GM19463 (cell line): ENCODE measurements at regions not wholly inside any gene's neighbourhood (a gene's known extent, or its start where the extent isn't known, plus 50 kb on each side); places are given as distances from the start of the nearest gene placed in this dataset.

Experiments used
- ATAC-seq: cut with Tn5 transposase; IDR thresholded peaks from one replicate; pipeline ENCODE4 v1.9.1; 2021; ENCODE audit warnings: mild to moderate bottlenecking, moderate library complexity; ENCODE audit not compliant: unreplicated experiment

DNA sequence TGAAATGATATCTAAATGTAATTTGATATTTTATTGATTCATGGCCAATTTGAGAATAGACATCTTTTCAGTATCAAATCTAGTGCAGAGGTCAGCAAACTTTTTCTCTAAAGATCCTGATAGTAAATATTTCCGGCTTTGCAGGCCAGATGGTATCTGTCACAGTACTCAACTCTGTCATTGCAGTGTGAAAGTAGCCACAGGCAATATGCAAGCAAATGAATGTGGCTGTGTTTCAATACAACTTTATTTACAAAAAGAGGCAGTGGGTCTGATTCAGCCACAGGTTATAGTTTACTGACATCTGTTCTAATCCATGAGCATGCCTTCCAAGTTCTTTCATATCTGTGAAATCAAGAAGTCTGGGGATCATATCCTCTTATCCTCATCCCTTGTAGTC is 221.2 kb downstream of the PRDM2 start:
- ATAC-seq, result no peak

DNA sequence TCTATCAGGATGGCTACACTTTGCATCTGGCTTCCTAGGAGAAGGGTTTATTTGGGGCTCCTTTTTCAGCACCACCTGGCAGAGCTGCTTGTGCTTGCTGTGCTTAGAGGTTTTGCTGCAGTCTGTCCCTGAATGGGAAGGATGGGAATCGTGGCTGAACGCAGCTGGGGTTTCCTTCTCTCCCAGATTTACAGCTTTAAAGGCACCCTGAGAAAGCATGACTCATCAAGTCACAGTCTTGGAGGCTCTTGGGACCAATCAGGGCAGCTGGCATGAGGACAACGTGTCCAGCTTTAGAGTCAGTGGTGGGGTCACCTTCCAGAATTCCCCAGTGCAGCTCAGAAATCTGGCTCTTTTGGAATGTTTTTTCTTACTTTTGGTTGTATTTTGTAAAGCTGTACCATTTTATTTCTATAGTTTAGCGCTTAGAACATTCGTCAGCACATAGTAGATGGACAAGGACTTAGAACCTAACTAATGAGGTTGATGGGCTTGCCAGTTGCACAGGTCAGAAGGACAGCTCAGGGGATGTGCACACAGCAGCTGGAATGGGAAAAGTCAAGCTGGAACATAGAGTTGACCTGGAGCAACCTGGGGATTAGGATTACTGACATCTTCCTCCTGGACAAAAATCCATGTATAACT is 222.6 kb downstream of the PRDM2 start:
- no peak for ATAC-seq

DNA sequence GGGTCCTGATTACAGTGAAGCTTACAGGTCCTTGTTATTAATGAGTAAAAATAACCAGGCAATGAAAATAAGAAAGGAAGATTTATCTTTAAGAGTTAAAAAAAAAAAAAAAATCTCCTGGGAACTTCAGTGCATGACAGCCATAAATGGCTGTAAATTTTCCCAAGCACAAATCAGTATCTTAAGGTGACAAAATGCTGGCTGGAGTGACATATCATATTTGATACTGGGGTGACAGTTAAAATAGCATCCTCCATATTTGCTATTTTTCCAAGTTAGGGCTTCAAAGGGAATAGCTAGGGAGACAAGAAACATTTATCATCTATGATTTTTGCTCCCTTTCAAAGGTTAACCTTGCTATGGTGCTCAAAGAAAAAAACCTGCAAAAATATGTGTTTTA is 226.6 kb downstream of the PRDM2 start:
- no peak for ATAC-seq

DNA sequence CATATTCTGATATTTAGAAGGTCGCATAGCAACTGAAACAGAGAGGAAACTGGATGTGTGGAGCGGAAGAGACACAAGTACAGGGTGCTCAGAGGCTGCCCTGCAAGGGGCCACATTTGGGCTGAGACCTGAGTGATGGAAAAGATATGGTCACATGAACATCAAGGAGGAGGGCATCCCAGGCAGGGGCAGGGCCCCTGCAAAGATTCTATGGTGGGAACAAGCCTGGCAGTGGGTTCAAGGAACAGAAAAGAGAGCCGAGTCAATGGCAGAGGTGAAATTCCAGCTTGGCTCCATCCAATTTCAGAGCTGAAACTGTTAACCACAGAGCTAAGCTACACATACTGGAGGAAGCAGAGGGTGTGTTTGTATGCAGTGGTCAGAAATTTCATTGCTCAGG is 227.7 kb downstream of the PRDM2 start:
- no peak for ATAC-seq

DNA sequence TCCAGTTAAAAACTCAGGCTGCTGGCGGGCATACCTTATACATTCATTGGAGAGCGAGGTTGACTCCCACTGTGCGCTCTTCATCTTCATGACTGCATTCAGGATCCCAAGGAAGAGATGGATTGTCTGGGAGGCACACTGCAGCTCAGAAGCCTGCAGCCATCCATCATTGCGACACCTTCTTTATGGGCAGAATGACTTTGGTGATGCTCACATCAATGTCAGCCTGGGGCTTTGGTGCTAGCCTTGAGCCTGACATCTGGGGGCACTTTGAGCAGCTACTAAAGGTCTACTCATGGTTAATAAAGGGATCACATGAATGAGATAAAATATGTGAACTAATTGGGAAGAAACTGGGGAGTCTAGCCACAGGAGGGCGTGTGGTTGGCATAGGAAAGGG is 229.3 kb downstream of the PRDM2 start:
- ATAC-seq, result no peak

DNA sequence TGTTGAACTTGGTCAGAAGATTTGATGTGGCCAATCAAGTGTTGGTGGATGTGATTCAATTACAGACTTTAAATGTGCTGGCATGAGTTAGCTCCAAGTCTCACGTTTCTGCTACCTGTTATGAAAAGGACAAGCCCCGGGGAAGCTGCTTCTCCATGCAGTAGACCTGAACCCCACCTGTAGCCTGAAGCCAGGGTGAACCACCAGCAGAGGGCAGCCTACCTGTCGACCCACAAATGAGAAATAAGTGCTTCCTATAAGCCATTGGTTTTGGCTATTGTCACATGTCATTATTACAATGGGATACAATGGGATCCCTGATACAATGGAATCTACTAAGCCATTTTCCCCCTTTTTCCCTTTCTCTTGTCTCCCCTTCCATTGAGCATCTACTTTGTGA is 230.2 kb downstream of the PRDM2 start:
- no peak for ATAC-seq

DNA sequence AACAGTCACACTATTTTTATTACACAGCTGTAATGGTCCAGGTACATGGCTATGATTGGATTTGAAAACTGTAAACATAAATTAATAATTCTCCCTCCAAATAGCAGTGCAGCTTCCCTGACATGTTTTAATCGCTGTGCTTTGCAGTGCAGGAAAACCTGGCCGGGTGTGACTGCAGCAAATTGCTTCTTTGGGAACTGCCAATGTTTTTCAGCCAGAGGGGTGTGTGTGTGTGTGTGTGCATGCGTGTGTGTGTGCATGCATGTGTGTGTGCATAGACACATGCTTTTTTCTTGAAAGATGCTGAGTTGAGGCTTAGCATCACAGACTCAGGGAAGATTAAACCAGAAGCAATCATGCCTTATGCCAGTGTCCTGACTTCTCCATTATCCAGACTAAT is 231.2 kb downstream of the PRDM2 start:
- no peak for ATAC-seq

DNA sequence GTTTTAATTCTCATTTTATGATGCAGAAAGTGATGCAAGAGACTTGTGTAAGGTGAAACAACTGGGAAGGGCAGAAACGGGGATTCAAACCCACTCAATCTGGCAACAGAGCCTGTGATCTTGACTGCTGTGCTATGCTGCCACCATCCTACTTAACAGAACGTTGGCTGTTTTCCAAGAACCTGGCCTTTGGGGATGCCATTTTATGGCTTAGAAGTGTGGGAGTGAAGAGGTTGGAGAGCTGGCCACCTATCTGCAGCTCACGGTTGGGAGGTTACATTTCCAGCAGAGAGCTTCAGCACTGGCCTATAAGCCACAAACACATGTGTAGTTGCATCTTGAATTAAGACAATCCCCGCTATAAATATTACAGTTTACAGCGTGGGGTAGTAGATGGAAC is 235.3 kb downstream of the PRDM2 start:
- ATAC-seq, result no peak

DNA sequence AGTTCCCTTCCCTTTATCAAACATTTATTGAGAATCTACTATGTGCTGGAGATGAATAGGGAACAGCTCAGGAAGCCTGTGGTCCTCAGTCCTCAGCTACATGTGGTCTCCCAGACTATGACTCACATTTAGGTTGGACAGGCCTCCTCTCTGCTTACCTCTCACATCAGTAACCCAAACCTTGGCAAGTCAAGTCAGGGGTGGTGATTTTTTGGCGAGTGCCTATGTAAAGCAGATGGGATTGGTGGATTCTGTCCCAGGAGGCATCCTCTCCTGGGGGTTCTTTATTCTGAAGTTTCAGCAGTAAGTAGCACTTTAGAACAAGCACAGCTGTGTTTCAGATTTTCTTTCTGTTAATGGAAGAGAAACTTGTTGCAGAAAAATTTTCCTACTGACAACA is 241.3 kb downstream of the PRDM2 start:
- no peak for ATAC-seq

DNA sequence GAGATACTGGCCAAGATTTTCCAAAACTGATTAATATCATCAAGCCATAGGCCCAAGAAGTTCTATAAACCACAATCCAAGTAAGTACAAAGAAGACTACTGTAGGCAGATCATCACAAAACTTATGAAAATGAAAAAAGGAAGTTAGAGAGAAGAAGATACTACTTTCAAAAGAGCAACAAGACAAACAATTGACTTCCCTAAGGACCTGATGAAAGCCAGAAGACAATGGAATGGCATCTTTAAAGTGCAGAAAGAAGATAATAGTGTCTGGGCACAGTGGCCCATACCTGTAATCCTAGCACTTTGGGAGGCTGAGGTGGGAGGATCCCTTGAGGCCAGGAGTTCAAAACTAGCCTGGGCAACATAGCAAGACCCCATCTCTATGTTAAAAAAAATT is 243.1 kb downstream of the PRDM2 start:
- no peak for ATAC-seq

DNA sequence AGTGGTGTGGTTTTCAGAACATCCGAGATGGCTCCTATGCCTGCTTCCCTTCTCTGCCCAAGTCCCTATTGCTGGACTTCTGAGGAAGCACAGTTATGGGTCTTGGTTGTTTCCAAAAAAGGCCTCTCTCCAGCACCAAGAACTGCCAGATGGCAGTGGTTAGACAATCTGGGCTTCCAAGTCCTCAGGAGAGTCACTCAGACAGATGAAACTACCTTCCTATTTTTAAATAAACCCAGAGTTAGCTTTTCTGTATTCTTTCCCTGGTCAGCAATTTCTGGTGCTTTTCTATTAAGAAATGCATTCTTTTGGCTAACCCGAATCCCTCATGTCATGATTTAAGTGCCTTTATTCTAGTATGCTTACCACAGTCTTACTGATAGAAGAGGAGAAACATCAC is 245.9 kb downstream of the PRDM2 start:
- ATAC-seq, result no peak

DNA sequence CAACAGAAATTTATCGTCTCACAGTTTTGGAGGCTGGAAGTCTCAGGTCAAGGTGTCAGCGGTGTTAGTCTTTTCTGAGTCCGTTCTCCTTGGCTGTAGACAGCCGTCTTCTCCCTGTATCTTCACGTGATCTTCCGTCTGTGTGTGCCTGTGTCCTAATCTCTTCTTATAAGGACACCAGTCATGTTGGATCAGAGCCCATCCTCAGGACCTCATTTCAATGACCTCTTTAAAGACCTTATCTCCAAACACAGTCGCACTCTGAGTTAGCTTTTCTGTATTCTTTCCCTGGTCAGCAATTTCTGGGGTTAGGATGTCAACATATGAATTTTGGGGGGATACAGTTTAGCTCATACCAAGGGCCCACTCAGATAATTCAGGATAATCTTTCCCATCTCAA is 247.7 kb downstream of the PRDM2 start:
- ATAC-seq, result no peak

DNA sequence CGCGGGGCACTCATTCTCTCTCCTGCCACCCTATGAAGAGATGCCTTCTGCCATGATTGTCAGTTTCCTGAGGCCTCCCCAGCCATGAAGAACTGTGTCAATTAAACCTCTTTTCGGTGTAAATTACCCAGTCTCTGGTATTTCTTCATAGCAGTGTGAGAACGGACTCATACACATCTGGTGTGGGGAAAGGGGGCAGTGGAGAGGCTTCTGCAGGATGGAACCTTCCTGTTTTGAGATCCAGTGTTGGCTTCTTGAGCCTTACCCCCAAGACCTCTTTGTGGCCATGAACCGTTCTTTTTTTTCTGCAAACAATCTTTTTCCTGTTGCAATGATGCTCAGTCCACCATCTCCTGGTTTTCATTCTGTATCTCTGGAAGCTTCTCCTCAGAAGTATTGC is 248.4 kb downstream of the PRDM2 start:
- no peak for ATAC-seq

DNA sequence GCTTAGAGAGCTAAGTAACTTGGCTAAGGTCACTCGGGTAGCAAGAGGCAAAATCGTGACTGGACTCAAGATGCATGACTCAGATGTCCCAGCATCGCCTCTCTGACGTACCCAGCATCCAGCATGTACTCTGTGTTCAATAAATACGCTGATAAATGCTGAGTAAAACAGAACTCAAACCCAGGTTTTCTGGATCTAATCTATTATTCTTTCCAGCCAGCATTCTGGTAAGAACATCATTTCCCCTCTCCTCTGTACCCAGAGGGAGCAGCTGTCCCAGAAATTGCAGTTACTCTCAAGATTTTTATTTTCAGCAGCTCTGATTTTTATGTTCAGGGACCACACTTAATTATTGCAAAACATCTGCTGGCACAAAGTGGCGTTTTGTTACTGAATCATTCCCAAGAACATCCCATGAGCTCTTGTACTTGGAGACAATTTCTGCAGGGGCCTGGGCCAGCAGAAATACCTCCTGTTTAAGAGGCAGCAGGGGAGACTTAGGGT is 249.0 kb downstream of the PRDM2 start:
- ATAC-seq, result no peak

DNA sequence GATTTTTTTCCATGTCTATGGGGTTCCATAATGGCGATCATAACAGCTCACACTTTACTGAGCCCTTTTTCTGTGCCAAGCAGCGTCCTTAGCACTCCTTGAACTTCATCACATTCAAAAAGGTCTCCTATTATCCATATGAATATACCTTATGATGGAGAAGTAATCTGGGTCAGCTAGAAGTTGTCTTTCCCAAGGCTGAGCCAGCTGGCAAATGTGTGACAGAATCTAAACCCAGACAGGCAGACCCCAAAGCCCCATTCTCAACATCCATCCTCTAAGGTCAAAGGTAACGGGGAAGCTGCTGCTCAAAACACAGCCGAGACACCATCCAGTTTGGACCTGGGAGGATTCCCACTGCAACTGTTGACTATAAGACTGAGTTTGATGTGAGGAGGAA is 249.6 kb downstream of the PRDM2 start:
- no peak for ATAC-seq

DNA sequence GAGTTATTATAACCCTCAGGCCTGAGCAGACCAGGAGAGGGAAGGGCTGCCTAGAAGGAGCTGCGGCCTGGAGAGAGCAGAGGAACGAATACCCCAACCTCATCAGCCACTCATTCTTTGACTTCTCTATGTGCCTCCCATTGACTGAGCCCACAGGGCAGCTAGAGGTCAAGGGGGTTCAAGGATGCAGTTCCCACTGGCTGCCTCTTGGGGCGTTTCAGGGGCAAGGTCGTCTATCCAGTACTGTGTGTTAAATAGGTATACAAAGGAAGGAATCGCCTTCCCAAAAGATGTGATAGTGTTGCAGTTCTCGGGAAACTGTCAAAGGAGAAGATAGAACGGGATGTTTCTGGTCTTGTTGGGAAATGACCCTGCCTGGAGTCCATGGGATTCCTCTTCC is 250.6 kb downstream of the PRDM2 start:
- ATAC-seq, result no peak

DNA sequence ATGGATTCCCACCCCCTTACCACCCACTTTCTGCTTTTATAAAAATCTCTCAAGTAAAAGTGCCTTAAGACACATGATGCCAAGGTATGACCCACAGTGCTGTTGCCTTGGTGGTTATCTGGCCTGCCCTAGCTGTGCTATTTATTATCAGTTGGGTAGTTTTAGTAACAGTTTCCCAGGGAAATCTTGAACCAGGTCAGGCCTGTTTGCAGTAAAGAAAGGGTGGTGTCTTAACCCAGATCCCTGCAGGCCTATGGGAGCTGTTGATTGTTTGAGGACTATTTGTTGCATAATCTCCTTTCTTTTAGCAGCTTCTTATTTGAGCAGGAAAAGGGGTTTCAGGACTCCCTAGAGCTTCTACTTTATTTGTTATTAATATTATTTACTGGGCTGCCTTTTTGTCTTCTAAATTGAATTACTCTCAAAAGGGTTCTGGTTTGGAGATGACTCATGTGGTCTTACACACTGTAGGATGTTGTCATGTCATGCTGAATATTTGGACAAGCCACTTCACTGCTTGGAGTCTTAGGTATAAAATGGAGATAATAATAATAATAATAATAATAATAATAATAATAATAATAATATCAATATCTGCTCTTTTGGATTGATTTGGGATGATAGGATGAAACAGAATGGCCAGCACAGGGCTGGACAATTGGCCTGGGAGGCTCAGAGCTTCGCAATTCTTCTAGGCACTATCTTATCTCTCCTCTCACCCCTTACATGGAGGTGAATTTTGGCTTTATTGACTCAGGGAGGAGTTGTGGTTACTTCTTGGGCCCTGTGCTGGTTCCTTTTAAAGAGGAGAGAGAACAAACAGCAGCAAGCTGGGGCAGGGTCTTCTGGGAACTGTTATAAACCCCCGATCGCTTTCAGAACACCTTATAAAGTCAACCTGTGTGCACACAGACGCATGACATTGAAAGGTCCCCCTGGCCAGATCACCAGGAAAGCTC is 252.1 kb downstream of the PRDM2 start:
- no peak for ATAC-seq

DNA sequence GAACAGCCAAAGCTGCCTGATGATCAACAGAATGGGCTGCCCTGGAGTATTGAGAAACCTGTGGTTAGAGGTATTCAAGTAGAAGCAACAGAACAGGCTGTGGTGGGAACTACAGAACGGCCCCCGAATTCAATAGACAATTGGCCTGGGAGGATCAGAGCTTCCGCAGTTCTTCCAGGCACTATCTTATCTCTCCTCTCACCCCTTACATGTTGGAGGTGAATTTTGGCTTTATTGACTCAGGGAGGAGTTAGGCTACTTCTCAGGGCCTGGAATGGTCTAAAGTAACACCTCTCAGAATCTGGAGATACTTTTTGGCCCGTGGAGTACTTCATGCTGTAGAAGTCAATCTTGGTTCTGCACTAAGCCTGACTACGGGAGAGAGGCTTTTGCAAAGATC is 253.0 kb downstream of the PRDM2 start:
- ATAC-seq, result no peak

DNA sequence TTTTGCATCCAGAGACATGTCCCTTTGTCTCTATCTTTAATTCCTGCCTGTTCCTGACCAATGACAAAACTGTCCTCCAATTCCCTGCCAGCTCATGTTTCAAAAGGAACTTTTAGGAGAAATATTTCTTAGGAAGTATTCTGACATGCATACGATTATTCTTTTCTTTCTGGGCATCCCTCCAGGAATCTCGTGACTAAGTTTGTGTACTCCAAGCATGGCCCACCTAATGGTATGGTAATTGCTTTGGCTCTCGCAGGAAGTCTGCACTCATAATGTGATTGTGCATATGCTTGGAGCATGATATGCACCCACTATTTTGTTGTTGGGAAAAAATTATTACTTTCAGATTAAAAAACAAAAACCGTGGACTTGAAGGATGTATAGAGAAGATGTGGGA is 256.4 kb downstream of the PRDM2 start:
- no peak for ATAC-seq

DNA sequence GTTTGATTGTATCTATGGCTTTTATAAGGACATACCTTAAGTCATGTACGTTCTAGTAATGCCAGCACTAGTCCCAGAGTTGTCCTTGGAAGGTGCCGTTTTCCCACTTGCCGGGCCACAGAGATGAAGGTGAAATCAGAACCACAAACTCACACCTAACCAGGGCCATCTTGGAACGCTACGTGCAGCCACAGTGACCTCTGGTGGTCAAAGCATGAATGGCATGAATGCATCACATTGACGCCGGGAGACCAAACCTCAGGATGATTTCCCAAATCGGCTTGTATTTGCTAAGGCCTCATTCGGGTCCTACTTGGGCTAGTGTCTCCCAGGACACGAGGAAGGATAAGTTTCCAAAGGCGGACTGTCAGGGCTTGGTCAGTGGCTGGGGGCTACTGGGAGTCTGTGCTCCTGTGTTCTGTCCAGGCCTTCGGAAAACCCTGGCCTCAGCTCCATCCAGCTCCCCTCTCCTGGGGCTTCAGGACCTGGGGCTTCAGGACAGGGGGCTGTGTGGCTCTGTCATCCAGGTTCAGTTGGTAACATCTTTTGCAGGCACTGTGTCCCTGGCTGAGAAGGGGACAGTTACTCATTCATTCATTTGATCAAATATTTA is 260.5 kb downstream of the PRDM2 start:
- ATAC-seq, result no peak

DNA sequence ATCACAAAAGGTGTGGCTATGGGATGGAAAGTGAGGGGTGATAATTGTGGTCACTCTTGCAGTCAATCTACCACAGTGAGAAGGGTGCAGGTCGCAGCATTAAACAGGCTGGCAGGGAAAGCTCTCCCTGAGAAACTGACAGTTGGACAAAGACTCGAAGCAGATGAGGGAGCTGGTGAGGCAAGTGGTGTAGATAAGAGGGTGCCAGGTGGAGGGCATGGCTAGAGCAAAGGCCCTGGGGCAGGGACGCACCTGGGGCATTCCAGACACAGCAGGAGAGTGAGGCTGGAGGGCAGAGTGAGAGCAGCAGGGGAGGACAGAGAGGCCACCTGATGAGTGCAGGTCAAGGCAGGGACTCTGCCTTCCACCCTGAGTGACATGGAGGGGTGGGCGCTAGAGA is 264.8 kb downstream of the PRDM2 start:
- ATAC-seq, result no peak
